Choroid plexus epithelial cell (primary cell): ENCODE measurements at regions not wholly inside any gene's neighbourhood (a gene's known extent, or its start where the extent isn't known, plus 50 kb on each side); places are given as distances from the start of the nearest gene placed in this dataset.
A peak's percentile ranks its signal among the peaks of the same experiment; 100 is the strongest.
"Not testable (repeated sequence)": the region's sequence is repeated elsewhere in the genome, so short reads cannot be mapped to it uniquely, and the experiment has no call there.

Experiments
- DNase-seq: peaks from one replicate; pipeline ENCODE4 v3.0.0-alpha.2; 2010; ENCODE audit warnings: low read depth
- H3K4me3 ChIP-seq: 2 replicates; pipeline ENCODE4 v1.5.1; 2011; ENCODE audit warnings: low read depth, mild to moderate bottlenecking, control low read depth, low read length, moderate library complexity
- TF ChIP-seq, protein P1 (sequence below): conservative IDR thresholded peaks from 2 replicates; pipeline ENCODE4 v1.5.1; 2011; ENCODE audit warnings: low read depth, mild to moderate bottlenecking, control low read depth, inconsistent platforms, low read length, moderate library complexity

DNA sequence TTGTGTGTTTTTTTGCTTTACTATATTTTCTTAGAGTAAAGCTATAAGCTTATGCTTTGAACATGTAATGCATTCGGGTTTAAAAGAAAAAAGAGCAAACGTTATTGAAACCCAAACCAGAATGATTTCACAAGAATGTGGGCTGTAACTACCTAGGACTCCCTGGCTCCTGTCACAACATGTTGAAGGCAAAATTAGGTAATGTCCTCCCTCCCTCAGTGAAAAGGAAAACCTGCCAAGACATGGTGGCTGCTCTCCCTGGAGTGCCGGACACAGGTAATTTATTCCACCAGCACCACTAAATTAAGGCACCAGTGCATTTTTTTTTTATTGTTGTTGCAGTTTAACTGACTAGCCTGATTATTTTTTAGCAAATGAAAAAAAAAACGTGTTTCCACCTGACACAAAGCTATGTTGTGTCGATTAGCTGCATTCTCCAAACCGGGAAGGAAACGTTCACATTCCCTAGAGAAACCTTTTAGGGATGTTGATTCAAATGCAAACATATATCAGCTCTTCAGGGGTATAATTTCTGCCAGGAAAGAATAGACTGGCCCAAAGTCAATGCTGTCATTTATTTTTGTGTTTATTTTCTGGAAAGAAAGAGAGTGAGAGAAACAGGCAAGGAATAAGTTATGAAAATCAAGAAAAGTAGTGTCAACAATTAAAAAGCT lies 134.6 kb downstream of the CCDC34 start:
- DNase-seq = no peak
- TF ChIP-seq, protein P1, sequence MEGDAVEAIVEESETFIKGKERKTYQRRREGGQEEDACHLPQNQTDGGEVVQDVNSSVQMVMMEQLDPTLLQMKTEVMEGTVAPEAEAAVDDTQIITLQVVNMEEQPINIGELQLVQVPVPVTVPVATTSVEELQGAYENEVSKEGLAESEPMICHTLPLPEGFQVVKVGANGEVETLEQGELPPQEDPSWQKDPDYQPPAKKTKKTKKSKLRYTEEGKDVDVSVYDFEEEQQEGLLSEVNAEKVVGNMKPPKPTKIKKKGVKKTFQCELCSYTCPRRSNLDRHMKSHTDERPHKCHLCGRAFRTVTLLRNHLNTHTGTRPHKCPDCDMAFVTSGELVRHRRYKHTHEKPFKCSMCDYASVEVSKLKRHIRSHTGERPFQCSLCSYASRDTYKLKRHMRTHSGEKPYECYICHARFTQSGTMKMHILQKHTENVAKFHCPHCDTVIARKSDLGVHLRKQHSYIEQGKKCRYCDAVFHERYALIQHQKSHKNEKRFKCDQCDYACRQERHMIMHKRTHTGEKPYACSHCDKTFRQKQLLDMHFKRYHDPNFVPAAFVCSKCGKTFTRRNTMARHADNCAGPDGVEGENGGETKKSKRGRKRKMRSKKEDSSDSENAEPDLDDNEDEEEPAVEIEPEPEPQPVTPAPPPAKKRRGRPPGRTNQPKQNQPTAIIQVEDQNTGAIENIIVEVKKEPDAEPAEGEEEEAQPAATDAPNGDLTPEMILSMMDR = no peak
- no peak overlapping the region for H3K4me3 ChIP-seq

DNA sequence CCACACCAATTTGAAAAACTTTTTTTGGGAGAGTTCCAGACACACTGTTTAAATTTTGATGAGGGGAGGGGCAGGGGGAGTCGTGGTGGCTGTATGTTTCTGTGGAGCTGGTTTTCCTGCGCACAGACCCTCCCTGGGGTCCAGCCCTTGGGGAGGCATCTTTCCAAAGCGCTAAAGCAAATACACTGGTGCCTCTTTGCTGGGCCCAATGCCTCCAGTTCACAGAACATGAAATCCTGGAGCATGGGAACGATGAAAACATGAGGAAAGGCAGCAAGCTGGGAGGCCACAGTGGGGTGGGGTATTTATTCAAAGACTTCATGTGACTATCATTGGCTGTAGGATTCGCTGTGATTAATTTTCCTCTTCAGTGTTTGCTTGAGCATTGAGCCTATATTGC lies 135.3 kb downstream of the CCDC34 start:
- no peak overlapping the region for H3K4me3 ChIP-seq
- no peak for DNase-seq
- TF ChIP-seq, protein P1 = no peak

DNA sequence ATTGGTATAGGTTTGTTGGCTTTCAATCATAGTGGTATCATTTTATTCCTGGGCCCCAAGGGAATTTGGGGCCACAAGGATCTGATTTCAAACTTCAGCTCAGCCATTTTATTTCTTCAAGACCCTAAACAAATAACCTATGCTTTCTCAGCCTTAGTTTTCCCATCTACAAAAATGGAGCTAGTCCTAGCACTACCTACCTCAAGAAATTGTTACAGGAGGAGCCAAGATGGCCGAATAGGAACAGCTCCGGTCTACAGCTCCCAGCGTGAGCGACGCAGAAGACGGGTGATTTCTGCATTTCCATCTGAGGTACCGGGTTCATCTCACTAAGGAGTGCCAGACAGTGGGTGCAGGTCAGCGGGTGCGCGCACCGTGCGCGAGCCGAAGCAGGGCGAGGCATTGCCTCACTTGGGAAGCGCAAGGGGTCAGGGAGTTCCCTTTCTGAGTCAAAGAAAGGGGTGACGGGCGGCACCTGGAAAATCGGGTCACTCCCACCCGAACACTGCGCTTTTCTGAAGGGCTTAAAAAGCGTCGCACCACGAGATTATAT lies 143.5 kb downstream of the CCDC34 start:
- H3K4me3 ChIP-seq, DNase-seq: not testable (repeated sequence)

DNA sequence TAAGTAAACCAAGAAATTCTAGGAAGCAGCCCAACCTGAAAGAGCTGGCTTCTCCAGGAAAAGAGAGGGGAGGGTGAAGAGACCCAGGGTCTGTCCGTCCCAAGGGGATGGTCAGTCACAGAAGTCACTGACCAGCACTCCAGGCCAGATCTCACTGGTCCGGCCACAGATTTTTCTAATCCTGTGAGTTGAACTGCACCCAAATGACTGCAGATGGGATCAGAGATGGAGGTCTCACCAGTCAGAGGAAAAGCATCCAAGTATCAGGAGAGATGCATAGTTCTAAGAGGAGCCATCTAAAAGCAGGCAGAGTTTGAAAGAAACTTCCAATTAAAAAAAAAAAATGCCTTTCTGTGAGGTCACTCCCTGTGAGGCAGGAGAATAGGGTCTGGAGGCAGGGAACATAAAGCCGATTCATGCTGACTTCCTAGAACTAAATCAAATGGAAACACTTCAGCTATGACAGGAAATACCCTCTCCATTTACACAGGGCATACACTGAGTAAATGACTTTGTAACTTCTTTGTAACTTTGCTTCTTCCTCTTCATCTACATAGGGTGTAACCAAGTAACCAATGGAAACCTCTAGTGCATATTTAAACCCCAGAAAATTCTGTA lies 144.5 kb downstream of the CCDC34 start:
- H3K4me3 ChIP-seq = no peak overlapping the region
- DNase-seq = peak; percentile 67
- TF ChIP-seq, protein P1 = no peak

DNA sequence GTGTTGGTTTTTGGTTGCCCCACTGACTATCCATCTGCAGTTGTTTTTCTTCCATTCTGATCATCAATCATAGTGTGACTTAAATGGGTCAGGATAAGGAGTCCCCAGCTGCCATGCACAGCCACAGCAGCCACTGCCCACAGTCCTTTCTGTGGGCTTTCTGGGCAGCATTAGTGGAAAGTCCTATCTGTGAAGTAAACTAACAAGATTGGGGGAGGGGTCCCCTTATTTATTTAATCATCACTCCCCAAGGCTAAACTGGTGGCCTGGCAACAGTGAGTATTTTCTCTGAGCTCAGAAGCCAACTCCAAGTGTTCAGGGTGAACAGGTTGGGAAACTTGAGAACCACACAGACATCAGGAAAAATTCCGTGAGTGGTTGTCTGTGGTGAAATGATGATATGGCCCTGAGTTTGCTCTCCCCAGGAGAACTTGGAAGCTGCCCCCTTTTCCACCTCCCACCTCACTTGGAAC lies 145.0 kb downstream of the CCDC34 start:
- H3K4me3 ChIP-seq = no peak overlapping the region
- TF ChIP-seq, protein P1 = no peak
- peak; percentile 81 for DNase-seq

DNA sequence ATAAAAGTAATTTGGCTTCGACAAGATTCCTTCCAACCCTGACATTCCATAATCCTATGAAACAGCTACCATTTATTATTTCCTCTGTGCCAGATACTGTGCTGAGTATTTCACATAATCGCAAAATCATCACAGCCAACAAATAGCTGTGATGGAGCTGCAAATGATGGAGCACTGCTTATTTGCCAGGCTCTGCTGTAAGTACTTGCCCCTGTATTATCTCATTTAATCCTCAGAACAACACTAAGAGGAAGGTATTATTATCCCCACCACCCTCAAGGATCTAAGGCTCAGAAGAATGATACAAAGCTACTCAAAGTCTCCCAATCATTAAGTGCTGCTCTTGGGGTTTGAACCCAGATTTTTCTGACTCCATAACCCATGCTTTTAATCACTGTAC lies 145.5 kb downstream of the CCDC34 start:
- no peak overlapping the region for H3K4me3 ChIP-seq
- DNase-seq = no peak
- TF ChIP-seq, protein P1 = no peak

DNA sequence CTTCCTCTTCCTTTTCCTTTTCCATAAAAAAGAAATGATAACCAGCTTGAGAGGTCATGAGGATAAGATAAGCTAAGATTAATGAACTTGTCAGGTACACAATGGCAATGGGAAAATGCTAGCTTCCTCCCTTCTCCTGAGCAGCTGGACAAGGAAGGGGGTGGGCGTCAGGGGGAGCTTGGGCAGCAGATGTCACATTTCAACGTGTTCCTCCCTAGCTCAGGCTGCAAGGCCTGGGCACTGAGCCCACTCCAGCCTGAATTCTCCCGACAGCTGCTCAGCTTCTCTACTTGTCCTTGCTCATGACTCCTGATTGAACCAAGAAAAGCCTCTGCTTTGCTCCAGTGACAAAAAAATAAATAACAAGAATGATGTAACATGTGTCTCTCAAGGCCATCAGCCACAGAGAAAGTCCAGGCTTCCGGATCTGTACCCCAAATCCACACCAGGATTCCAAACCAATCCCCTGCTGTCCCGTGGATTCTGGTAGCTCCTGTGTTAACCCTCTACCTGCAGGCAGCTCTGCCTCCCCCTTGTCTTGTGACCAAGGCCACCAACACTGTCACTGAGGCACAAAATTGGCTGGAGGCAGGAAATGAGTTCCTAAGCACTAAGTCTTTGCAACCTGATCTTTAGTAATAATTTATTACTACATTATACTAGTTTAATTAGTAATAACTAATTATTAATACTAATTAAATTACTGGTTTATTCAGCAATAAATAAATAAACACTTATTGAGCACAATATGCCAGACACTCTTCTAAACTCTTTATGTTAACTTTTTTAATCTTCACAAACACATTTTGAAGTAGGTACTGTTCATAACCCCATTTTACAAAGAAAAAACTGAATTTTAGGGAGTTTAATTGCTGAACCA lies 146.5 kb downstream of the CCDC34 start:
- peak; percentile 54 for DNase-seq
- TF ChIP-seq, protein P1 = no peak
- H3K4me3 ChIP-seq = no peak overlapping the region
